ENCODE measurements at regions not wholly inside any gene's neighbourhood (a gene's known extent, or its start where the extent isn't known, plus 50 kb on each side); places are given as distances from the start of the nearest gene placed in this dataset.

GRCh38 chr7:156139112-156139511, 326.8 kb upstream of the SHH start:
- no peak for DNase-seq (ENCODE audit: low read depth)
- TF ChIP-seq, protein P1, sequence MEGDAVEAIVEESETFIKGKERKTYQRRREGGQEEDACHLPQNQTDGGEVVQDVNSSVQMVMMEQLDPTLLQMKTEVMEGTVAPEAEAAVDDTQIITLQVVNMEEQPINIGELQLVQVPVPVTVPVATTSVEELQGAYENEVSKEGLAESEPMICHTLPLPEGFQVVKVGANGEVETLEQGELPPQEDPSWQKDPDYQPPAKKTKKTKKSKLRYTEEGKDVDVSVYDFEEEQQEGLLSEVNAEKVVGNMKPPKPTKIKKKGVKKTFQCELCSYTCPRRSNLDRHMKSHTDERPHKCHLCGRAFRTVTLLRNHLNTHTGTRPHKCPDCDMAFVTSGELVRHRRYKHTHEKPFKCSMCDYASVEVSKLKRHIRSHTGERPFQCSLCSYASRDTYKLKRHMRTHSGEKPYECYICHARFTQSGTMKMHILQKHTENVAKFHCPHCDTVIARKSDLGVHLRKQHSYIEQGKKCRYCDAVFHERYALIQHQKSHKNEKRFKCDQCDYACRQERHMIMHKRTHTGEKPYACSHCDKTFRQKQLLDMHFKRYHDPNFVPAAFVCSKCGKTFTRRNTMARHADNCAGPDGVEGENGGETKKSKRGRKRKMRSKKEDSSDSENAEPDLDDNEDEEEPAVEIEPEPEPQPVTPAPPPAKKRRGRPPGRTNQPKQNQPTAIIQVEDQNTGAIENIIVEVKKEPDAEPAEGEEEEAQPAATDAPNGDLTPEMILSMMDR (conservative IDR thresholded peaks at IDR 0.05; ENCODE audit: control insufficient read depth, insufficient read depth, low read depth, low read length), result no peak
- H3K4me3 ChIP-seq (ENCODE audit: control insufficient read depth, low read depth, low read length), result no peak overlapping the region

GRCh38 chr7:156131881-156132280, 319.6 kb upstream of the SHH start:
- DNase-seq (ENCODE audit: low read depth), result no peak
- TF ChIP-seq, protein P1 (conservative IDR thresholded peaks at IDR 0.05; ENCODE audit: control insufficient read depth, insufficient read depth, low read depth, low read length), result no peak
- no peak overlapping the region for H3K4me3 ChIP-seq (ENCODE audit: control insufficient read depth, low read depth, low read length)

GRCh38 chr7:156129522-156129921, 317.3 kb upstream of the SHH start:
- DNase-seq (ENCODE audit: low read depth), result no peak
- TF ChIP-seq, protein P1 (conservative IDR thresholded peaks at IDR 0.05; ENCODE audit: control insufficient read depth, insufficient read depth, low read depth, low read length), result no peak
- no peak overlapping the region for H3K4me3 ChIP-seq (ENCODE audit: control insufficient read depth, low read depth, low read length)

- no peak for DNase-seq (ENCODE audit: low read depth)
- H3K4me3 ChIP-seq (ENCODE audit: control insufficient read depth, low read depth, low read length), result no peak overlapping the region
- TF ChIP-seq, protein P1 (conservative IDR thresholded peaks at IDR 0.05; ENCODE audit: control insufficient read depth, insufficient read depth, low read depth, low read length), result no peak
These were observed 316.2 kb upstream of the SHH start for GRCh38 chr7:156128496-156128895.

- no peak for DNase-seq (ENCODE audit: low read depth)
- TF ChIP-seq, protein P1 (conservative IDR thresholded peaks at IDR 0.05; ENCODE audit: control insufficient read depth, insufficient read depth, low read depth, low read length), result no peak
- H3K4me3 ChIP-seq (ENCODE audit: control insufficient read depth, low read depth, low read length), result no peak overlapping the region
These were observed 315.2 kb upstream of the SHH start for GRCh38 chr7:156127166-156128134.

- no peak for DNase-seq (ENCODE audit: low read depth)
- TF ChIP-seq, protein P1 (conservative IDR thresholded peaks at IDR 0.05; ENCODE audit: control insufficient read depth, insufficient read depth, low read depth, low read length), result no peak
- no peak overlapping the region for H3K4me3 ChIP-seq (ENCODE audit: control insufficient read depth, low read depth, low read length)
These were observed 313.8 kb upstream of the SHH start for GRCh38 chr7:156125841-156126730.
